Ovary (tissue), 3 donors: ENCODE measurements at regions not wholly inside any gene's neighbourhood (a gene's known extent, or its start where the extent isn't known, plus 50 kb on each side); places are given as distances from the start of the nearest gene placed in this dataset.

Experiments
- EP300 ChIP-seq: sonication (generic); formaldehyde crosslinking; IDR thresholded peaks from one replicate; pipeline ENCODE4 v1.6.1; 2017; ENCODE audit warnings: antibody characterized with exemption
- TF ChIP-seq, protein P1 (sequence below), 3 donors: fragments of 450-650 bp in 2 of 3; fragments of 200-600 bp in 1 of 3; IDR thresholded peaks; one replicate each; pipeline versions ENCODE4 v1.5.1 to v1.8.0; 2016 to 2022; ENCODE audit warnings: antibody characterized with exemption in 3 of 3, mild to moderate bottlenecking in 1 of 3
- donor health status: DM: no; HTN: no; CAD: no.

DNA sequence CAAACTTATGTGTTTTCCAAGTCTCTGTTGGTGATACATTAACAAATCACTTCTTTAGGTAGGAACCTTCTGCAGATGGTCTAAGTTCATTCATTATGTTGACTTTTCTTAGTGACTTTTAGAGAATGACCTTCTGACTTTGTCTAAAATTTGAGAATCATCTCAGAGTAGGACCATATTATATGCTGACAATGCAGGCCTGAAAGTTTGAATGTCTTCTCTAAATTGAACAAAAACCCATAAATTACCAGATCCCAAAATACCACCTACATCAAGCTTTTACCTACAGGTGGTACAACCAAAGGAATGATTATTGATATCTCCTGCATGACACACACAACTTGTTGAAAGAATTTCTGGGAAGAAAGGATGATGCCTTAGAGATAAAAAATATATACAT, 191.5 kb downstream of the SOD2 start:
- TF ChIP-seq, protein P1, sequence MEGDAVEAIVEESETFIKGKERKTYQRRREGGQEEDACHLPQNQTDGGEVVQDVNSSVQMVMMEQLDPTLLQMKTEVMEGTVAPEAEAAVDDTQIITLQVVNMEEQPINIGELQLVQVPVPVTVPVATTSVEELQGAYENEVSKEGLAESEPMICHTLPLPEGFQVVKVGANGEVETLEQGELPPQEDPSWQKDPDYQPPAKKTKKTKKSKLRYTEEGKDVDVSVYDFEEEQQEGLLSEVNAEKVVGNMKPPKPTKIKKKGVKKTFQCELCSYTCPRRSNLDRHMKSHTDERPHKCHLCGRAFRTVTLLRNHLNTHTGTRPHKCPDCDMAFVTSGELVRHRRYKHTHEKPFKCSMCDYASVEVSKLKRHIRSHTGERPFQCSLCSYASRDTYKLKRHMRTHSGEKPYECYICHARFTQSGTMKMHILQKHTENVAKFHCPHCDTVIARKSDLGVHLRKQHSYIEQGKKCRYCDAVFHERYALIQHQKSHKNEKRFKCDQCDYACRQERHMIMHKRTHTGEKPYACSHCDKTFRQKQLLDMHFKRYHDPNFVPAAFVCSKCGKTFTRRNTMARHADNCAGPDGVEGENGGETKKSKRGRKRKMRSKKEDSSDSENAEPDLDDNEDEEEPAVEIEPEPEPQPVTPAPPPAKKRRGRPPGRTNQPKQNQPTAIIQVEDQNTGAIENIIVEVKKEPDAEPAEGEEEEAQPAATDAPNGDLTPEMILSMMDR (IDR thresholded peaks at IDR 0.05): no peak
- no peak for TF ChIP-seq EP300
